Smooth muscle cell (in vitro differentiated cells): ENCODE measurements at regions not wholly inside any gene's neighbourhood (a gene's known extent, or its start where the extent isn't known, plus 50 kb on each side); places are given as distances from the start of the nearest gene placed in this dataset.
"Not testable (repeated sequence)": the region's sequence is repeated elsewhere in the genome, so short reads cannot be mapped to it uniquely, and the experiment has no call there.

Experiments used
- DNase-seq: peaks from one replicate; lab custom pipeline; 2025; ENCODE audit not compliant: unreplicated experiment; lab: John Stamatoyannopoulos, UW
- H2AFZ ChIP-seq: fragments of 200-600 bp; sonication (generic); 2 replicates; pipeline ENCODE4 v1.6.0; 2016; ENCODE audit warnings: antibody characterized with exemption, low read depth, mild to moderate bottlenecking
- H3F3A ChIP-seq: fragments of 200-600 bp; sonication (generic); 2 replicates; pipeline ENCODE4 v1.6.0; 2017; ENCODE audit warnings: antibody characterized with exemption, low read depth
- H3K27ac ChIP-seq: fragments of 200-600 bp; sonication (generic); 2 replicates; pipeline ENCODE4 v1.5.1; 2016; ENCODE audit warnings: low read depth, mild to moderate bottlenecking
- H3K27me3 ChIP-seq: fragments of 200-600 bp; sonication (generic); 2 replicates; pipeline ENCODE4 v1.6.1; 2016; ENCODE audit warnings: low read depth, mild to moderate bottlenecking
- H3K36me3 ChIP-seq: fragments of 200-600 bp; sonication (generic); 2 replicates; pipeline ENCODE4 v1.5.1; 2016; ENCODE audit warnings: low read depth
- H3K4me1 ChIP-seq: fragments of 200-600 bp; sonication (generic); 2 replicates; pipeline ENCODE4 v1.5.1; 2016; ENCODE audit warnings: low read depth
- H3K4me2 ChIP-seq: fragments of 200-600 bp; sonication (generic); 2 replicates; pipeline ENCODE4 v1.6.0; 2016; ENCODE audit warnings: mild to moderate bottlenecking
- H3K4me3 ChIP-seq: fragments of 200-600 bp; sonication (generic); 2 replicates; pipeline ENCODE4 v1.5.1; 2016; ENCODE audit warnings: mild to moderate bottlenecking
- H3K79me2 ChIP-seq: fragments of 200-600 bp; sonication (generic); 2 replicates; pipeline ENCODE4 v1.6.0; 2016; ENCODE audit warnings: low read depth, mild to moderate bottlenecking
- H3K9ac ChIP-seq: fragments of 200-600 bp; sonication (generic); 2 replicates; pipeline ENCODE4 v1.6.0; 2016; ENCODE audit warnings: low read depth
- H3K9me3 ChIP-seq: fragments of 200-600 bp; sonication (generic); replicated peaks from 2 replicates; pipeline ENCODE4 v1.5.1; 2016; ENCODE audit warnings: low read depth
- H4K20me1 ChIP-seq: fragments of 200-600 bp; sonication (generic); 2 replicates; pipeline ENCODE4 v1.6.0; 2016; ENCODE audit warnings: low read depth
- CTCF ChIP-seq: fragments of 200-600 bp; sonication (generic); IDR thresholded peaks from 2 replicates; pipeline ENCODE4 v1.5.1; 2017; ENCODE audit warnings: borderline replicate concordance, mild to moderate bottlenecking, antibody characterized with exemption; ENCODE audit not compliant: insufficient read depth, poor library complexity, severe bottlenecking
- WGBS: methylation state at CpG from one replicate; pipeline ENCODE4 v1.1.7; 2016; ENCODE audit warnings: low lambda C conversion rate; 5-methylcytosine and 5-hydroxymethylcytosine counted together

GRCh38 chr6:170005665-170006064 is 254.2 kb downstream of the ERMARD start:
- no peak overlapping the region for H2AFZ ChIP-seq
- H3K27ac ChIP-seq = no peak overlapping the region
- no peak overlapping the region for H3K4me3 ChIP-seq
- H4K20me1 ChIP-seq = no peaks in the 10 kb centered on the region
- no peak for TF ChIP-seq CTCF
- no peaks in the 10 kb centered on the region for H3K27me3 ChIP-seq
- peaks cover 18% of the 10 kb centered on the region for H3K4me1 ChIP-seq
- no peak for DNase-seq
- no peaks in the 10 kb centered on the region for H3K9me3 ChIP-seq
- no peaks in the 10 kb centered on the region for H3K79me2 ChIP-seq
- H3K9ac ChIP-seq = no peak overlapping the region
- H3F3A ChIP-seq = no peaks in the 10 kb centered on the region
- no peaks in the 10 kb centered on the region for H3K36me3 ChIP-seq
- H3K4me2 ChIP-seq = no peak overlapping the region

GRCh38 chr6:170004585-170005210 is 253.3 kb downstream of the ERMARD start:
- Histone ChIP-seq H3K4me1 (peaks cover 18% of the 10 kb centered on the region), H3K27ac (no peak overlapping the region), H4K20me1 (no peaks in the 10 kb centered on the region), H2AFZ (no peak overlapping the region), H3K9me3 (no peaks in the 10 kb centered on the region), H3K4me3 (no peak overlapping the region), H3K27me3 (no peaks in the 10 kb centered on the region), H3K4me2 (no peak overlapping the region), H3F3A (no peaks in the 10 kb centered on the region), H3K36me3 (no peaks in the 10 kb centered on the region), H3K79me2 (no peaks in the 10 kb centered on the region), H3K9ac (no peak overlapping the region)
- DNase-seq = no peak
- TF ChIP-seq CTCF = no peak
- WGBS = 78% methylated on average over 5 of the region's 5 CpGs

- no peak for TF ChIP-seq CTCF
- H3K79me2 ChIP-seq = no peaks in the 10 kb centered on the region
- WGBS = 59% methylated on average over 1 of the region's 1 CpG
- H3K36me3 ChIP-seq = no peaks in the 10 kb centered on the region
- H3K4me3 ChIP-seq = no peak overlapping the region
- no peak overlapping the region for H2AFZ ChIP-seq
- no peak overlapping the region for H3K27ac ChIP-seq
- peaks cover 18% of the 10 kb centered on the region for H3K4me1 ChIP-seq
- DNase-seq = no peak
- H3K9ac ChIP-seq = no peak overlapping the region
- H4K20me1 ChIP-seq = no peaks in the 10 kb centered on the region
- H3K27me3 ChIP-seq = no peaks in the 10 kb centered on the region
- H3F3A ChIP-seq = no peaks in the 10 kb centered on the region
- no peak overlapping the region for H3K4me2 ChIP-seq
- H3K9me3 ChIP-seq = no peaks in the 10 kb centered on the region
Measured at GRCh38 chr6:170003451-170004160, 252.2 kb downstream of the ERMARD start.

GRCh38 chr6:170003027-170003426 is 251.6 kb downstream of the ERMARD start:
- no peak for TF ChIP-seq CTCF
- DNase-seq = no peak
- 95% methylated on average over 3 of the region's 3 CpGs for WGBS
- H3K79me2 ChIP-seq = no peaks in the 10 kb centered on the region
- no peak overlapping the region for H2AFZ ChIP-seq
- no peaks in the 10 kb centered on the region for H3K27me3 ChIP-seq
- no peaks in the 10 kb centered on the region for H3K36me3 ChIP-seq
- no peak overlapping the region for H3K4me3 ChIP-seq
- H3F3A ChIP-seq = no peaks in the 10 kb centered on the region
- H3K4me2 ChIP-seq = no peak overlapping the region
- H3K9me3 ChIP-seq = no peaks in the 10 kb centered on the region
- H3K4me1 ChIP-seq = peaks cover 17% of the 10 kb centered on the region
- no peaks in the 10 kb centered on the region for H4K20me1 ChIP-seq
- H3K9ac ChIP-seq = no peak overlapping the region
- no peak overlapping the region for H3K27ac ChIP-seq

GRCh38 chr6:170001782-170002181 is 250.4 kb downstream of the ERMARD start:
- H3F3A ChIP-seq, H4K20me1 ChIP-seq, H3K9ac ChIP-seq, H3K79me2 ChIP-seq, H3K4me1 ChIP-seq, H3K9me3 ChIP-seq, H2AFZ ChIP-seq, DNase-seq, H3K4me2 ChIP-seq, H3K36me3 ChIP-seq, H3K27me3 ChIP-seq, H3K27ac ChIP-seq, H3K4me3 ChIP-seq: not testable (repeated sequence)
